ENCODE measurements at regions not wholly inside any gene's neighbourhood (a gene's known extent, or its start where the extent isn't known, plus 50 kb on each side); places are given as distances from the start of the nearest gene placed in this dataset.

- no peak overlapping the region for H2AFZ ChIP-seq
- H3K27me3 ChIP-seq (ENCODE audit: insufficient read depth, low read depth): peaks cover 8% of the 10 kb centered on the region; the same call in 1 of the 2 replicates
- intact Hi-C loops (cut with micrococcal nuclease; ENCODE audit: unreplicated experiment): no loop called here
- ChIA-PET CTCF (no interaction called here), POLR2A (ENCODE audit: unreplicated experiment) (no interaction called here)
- TF ChIP-seq, protein P1, sequence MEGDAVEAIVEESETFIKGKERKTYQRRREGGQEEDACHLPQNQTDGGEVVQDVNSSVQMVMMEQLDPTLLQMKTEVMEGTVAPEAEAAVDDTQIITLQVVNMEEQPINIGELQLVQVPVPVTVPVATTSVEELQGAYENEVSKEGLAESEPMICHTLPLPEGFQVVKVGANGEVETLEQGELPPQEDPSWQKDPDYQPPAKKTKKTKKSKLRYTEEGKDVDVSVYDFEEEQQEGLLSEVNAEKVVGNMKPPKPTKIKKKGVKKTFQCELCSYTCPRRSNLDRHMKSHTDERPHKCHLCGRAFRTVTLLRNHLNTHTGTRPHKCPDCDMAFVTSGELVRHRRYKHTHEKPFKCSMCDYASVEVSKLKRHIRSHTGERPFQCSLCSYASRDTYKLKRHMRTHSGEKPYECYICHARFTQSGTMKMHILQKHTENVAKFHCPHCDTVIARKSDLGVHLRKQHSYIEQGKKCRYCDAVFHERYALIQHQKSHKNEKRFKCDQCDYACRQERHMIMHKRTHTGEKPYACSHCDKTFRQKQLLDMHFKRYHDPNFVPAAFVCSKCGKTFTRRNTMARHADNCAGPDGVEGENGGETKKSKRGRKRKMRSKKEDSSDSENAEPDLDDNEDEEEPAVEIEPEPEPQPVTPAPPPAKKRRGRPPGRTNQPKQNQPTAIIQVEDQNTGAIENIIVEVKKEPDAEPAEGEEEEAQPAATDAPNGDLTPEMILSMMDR (conservative IDR thresholded peaks at IDR 0.05): no peak
- no peak for TF ChIP-seq EZH2 (IDR thresholded peaks at IDR 0.05; ENCODE audit: low read depth)
- BruUV-seq (replicated peaks): no TSS peak
- H3F3A ChIP-seq (ENCODE audit: insufficient read depth, low read depth): no peaks in the 10 kb centered on the region
- no peak for DNase-seq
- no peaks in the 10 kb centered on the region for H3K36me3 ChIP-seq (ENCODE audit: low read depth)
- H3K4me1 ChIP-seq (replicated peaks; ENCODE audit: insufficient read depth): no peaks in the 10 kb centered on the region
- H3K9me2 ChIP-seq (ENCODE audit: insufficient read depth): no peaks in the 10 kb centered on the region
- no peak overlapping the region for H3K4me3 ChIP-seq
- no peaks in the 10 kb centered on the region for H4K20me1 ChIP-seq (ENCODE audit: insufficient read depth)
- no peak overlapping the region for H3K27ac ChIP-seq
- H3K79me2 ChIP-seq (ENCODE audit: low read depth): no peaks in the 10 kb centered on the region
- H3K4me2 ChIP-seq: no peak overlapping the region
- no peaks in the 10 kb centered on the region for H3K9me3 ChIP-seq (ENCODE audit: insufficient read depth, low read depth)
Observed at GRCh38 chr2:136495636-136496035, 269.7 kb upstream of the THSD7B start.

- intact Hi-C loops (cut with micrococcal nuclease; ENCODE audit: unreplicated experiment): no loop called here
- no peak overlapping the region for H3K4me2 ChIP-seq
- peaks cover 8% of the 10 kb centered on the region; the same call in 1 of the 2 replicates for H3K27me3 ChIP-seq (ENCODE audit: insufficient read depth, low read depth)
- H3K4me1 ChIP-seq (replicated peaks; ENCODE audit: insufficient read depth): no peaks in the 10 kb centered on the region
- H3K9me2 ChIP-seq (ENCODE audit: insufficient read depth): no peaks in the 10 kb centered on the region
- H3K79me2 ChIP-seq (ENCODE audit: low read depth): no peaks in the 10 kb centered on the region
- H3K9me3 ChIP-seq (ENCODE audit: insufficient read depth, low read depth): no peaks in the 10 kb centered on the region
- CTCF ChIA-PET: no interaction called here
- no peaks in the 10 kb centered on the region for H4K20me1 ChIP-seq (ENCODE audit: insufficient read depth)
- POLR2A ChIA-PET (ENCODE audit: unreplicated experiment): no interaction called here
- no peak overlapping the region for H3K4me3 ChIP-seq
- TF ChIP-seq EZH2 (IDR thresholded peaks at IDR 0.05; ENCODE audit: low read depth): no peak
- TF ChIP-seq, protein P1 (conservative IDR thresholded peaks at IDR 0.05): no peak
- no peaks in the 10 kb centered on the region for H3F3A ChIP-seq (ENCODE audit: insufficient read depth, low read depth)
- DNase-seq: no peak
- H2AFZ ChIP-seq: no peak overlapping the region
- H3K27ac ChIP-seq: no peak overlapping the region
- BruUV-seq (replicated peaks): no TSS peak
- no peaks in the 10 kb centered on the region for H3K36me3 ChIP-seq (ENCODE audit: low read depth)
Observed at GRCh38 chr2:136492901-136493300, 272.4 kb upstream of the THSD7B start.

DNA sequence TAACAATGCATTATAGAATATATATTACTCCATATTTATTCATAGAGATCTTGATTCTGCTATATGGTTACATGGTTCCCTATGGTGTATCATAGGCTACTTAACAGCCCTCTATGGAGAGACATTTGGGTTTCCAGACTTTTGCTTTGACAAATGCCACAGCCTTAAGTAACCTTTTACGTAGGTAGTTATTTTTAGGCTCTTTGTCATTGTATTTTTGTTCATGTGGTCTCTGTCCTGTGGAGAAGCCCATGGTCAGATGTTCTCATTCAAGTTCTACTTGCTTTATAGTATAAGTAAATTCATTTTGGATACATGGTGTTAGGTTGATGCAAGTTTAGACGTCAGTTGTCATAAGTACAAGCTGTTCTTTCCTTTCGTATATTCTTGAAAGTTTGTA lies 275.2 kb upstream of the THSD7B start:
- no TSS peak for BruUV-seq (replicated peaks)
- intact Hi-C loops (cut with micrococcal nuclease; ENCODE audit: unreplicated experiment): no loop called here
- no peaks in the 10 kb centered on the region for H3K4me1 ChIP-seq (replicated peaks; ENCODE audit: insufficient read depth)
- H3K4me2 ChIP-seq: no peak overlapping the region
- H3K4me3 ChIP-seq: no peak overlapping the region
- CTCF ChIA-PET: no interaction called here
- no peak overlapping the region for H3K27ac ChIP-seq
- TF ChIP-seq, protein P1 (conservative IDR thresholded peaks at IDR 0.05): no peak
- no peak for TF ChIP-seq EZH2 (IDR thresholded peaks at IDR 0.05; ENCODE audit: low read depth)
- no peaks in the 10 kb centered on the region for H3K79me2 ChIP-seq (ENCODE audit: low read depth)
- POLR2A ChIA-PET (ENCODE audit: unreplicated experiment): no interaction called here
- H3K27me3 ChIP-seq (ENCODE audit: insufficient read depth, low read depth): 0 out of 2 replicates have a peak, but pooled peaks cover 12% of the 10 kb centered on the region
- no peaks in the 10 kb centered on the region for H3F3A ChIP-seq (ENCODE audit: insufficient read depth, low read depth)
- no peaks in the 10 kb centered on the region for H3K9me3 ChIP-seq (ENCODE audit: insufficient read depth, low read depth)
- no peaks in the 10 kb centered on the region for H4K20me1 ChIP-seq (ENCODE audit: insufficient read depth)
- DNase-seq: no peak
- no peak overlapping the region for H2AFZ ChIP-seq
- H3K9me2 ChIP-seq (ENCODE audit: insufficient read depth): no peaks in the 10 kb centered on the region
- no peaks in the 10 kb centered on the region for H3K36me3 ChIP-seq (ENCODE audit: low read depth)
